HG03571 (cell line): ENCODE measurements at regions not wholly inside any gene's neighbourhood (a gene's known extent, or its start where the extent isn't known, plus 50 kb on each side); places are given as distances from the start of the nearest gene placed in this dataset.
"Not testable (repeated sequence)": the region's sequence is repeated elsewhere in the genome, so short reads cannot be mapped to it uniquely, and the experiment has no call there.

ENCODE experiments used
- ATAC-seq: cut with Tn5 transposase; IDR thresholded peaks from one replicate; pipeline ENCODE4 v1.9.1; 2021; ENCODE audit not compliant: unreplicated experiment

DNA sequence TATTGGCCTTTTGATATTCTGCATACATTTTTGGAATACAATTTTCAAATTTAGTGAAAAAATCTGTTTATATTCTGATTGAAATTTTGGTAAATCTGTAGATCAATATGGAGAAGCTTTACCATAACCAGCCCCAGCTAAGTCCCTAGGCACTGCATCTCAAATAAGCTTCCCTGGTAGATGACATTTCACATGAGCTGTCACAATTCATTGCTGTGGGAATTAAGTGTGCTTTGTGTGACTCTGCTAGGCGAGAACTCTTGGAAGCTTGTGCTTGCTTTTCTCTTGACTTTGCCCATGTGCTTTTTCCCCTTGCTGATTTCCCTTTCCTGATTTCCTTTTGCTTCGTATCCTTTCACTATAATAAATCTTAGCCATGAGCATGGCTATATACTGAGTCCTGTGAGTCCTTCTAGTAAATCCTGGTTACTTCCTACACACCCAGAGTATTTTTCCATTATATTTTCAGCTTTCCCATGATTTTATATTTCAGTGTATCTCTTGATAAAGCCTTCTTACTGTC, 166.5 kb upstream of the MMS22L start:
- ATAC-seq: no peak

DNA sequence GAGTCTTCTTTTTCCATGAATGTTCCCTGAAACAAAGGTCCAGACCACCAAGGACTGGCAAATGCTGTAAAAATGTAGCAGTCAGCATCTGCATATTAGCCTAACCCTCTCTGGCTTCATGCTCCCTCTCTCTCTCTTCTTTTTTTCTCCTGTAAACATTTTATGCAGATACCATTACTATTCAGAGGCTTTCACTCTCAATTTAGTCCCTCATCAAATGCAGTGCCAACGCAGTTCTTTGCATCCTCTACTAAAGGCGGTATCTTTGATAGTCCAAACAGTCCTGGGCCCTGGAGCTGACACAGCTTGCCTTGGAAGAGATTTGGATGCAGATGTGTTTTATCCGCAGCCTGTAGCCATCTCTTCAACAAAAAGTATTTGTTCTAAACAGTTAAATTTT, 167.1 kb upstream of the MMS22L start:
- ATAC-seq: no peak

DNA sequence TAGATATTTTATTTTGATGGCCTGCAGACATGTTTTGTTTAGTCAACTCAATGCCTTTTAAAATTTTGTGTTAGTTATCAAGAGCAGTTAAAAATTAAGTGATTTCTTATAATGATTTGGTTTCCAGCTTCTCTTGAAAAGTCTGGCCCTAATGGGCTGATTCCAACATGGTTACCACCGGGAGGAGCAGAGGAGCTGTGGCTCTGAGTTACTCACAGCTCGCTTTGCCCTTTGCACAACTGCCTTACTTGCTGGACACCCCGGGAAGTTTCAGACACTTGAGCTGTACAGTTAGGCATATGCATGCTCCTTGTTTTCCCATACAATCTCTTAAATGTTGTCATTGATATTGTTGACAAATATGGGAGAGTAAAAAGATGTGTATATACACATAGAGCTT, 173.1 kb upstream of the MMS22L start:
- ATAC-seq: no peak

DNA sequence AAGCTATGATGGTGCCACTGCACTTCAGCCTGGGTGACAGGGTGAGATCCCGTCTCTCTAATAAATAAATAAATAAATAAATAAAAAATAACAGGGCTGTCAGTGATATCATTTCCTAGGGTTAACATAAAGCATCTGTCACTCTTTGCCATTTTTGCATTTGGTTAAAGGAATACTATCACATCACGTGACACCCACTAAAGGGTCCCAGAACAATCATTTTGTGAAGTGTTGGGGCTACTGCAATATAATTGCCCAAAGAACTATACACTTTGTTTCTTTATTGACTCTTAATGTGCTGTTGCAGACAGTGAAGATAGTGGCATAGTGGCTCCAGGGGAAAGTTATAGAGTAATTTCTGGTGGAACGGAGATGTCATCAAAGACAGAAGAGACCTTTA, 176.5 kb upstream of the MMS22L start:
- ATAC-seq: no peak

DNA sequence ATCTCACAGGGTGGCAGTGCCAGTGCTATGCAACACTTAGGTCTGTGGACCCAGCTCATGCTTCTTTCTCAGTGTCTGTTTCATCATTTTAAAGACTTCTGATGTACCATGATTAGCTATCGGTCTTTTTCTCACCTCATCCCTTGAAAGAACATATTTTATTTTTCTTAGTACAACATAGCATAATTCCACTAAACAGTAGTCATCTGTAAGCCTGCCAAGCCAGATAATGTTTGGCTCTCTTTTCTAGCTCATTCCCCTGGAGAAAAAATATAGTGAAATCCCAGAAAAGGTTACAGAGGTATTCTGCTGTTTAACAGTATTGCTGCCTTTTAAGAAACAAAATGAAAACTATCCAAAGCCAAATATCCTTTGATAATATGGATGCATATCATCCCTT, 177.0 kb upstream of the MMS22L start:
- no peak for ATAC-seq

DNA sequence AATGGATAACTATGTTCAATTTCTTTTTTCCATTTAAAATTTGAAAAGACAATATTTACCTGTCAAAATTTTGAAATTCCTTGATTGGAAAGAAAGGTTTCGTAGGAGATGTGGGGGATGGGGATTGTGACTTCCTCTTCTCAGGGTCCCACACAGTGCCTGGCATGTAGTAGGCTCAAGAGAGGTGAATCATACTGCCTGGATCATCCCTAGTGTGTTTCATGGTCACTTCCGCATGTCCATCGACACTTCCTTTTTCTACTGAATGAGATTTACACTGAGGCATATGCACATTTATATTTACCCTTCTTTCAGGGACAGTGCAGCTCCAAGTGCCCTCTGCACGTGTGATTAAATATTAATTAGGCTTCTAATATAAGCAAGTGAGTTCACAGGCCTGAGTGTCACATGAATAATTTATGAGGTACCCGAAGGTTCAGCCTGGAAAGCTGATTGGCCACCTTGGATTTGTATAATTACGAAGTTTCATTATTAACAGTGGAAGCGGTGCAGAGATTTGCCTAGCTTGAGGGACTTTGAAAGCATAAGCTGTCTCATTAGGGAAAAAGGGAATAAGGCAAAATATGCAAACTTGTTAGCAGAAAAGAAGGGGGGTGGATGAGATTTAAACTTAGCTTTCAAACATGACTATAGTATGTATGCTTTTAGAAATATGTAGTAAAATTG, 177.5 kb upstream of the MMS22L start:
- ATAC-seq: no peak

DNA sequence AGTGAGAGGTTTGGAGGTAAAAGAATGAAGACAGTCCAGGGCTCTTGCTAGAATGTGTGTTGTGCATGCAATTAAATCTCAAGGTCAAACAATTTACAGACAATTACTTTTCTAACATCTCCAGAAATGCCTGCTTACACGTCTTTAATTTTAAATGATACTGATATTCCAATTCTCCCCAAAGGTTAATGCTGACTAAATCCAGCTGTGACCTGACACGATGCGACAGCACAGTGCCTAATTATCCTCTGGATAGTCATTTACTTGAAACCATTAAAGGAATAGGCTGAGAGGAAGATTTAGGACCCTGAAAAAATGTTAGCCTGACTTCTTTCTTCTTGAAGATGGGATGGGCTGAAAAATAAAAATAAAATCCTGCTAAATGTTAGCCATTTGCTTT, 178.2 kb upstream of the MMS22L start:
- no peak for ATAC-seq

DNA sequence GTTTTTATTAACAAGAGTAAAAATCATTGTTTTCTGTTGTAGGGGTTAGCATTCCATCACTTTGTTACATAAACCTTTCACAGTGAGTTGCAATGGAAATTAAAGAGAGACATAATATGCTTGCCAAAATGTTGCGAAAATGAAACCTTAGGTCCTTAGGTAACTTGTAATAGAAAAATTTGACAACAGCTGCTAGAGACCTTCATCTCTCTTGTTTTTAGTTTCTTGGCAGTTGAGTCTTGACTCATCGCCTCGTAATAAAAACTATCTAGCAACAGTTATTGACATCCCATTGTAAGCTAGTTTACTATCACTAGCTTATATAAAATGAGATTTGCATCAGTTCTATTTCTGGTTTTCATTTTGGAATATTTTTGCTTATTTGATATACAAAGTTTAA, 179.0 kb upstream of the MMS22L start:
- ATAC-seq: no peak

DNA sequence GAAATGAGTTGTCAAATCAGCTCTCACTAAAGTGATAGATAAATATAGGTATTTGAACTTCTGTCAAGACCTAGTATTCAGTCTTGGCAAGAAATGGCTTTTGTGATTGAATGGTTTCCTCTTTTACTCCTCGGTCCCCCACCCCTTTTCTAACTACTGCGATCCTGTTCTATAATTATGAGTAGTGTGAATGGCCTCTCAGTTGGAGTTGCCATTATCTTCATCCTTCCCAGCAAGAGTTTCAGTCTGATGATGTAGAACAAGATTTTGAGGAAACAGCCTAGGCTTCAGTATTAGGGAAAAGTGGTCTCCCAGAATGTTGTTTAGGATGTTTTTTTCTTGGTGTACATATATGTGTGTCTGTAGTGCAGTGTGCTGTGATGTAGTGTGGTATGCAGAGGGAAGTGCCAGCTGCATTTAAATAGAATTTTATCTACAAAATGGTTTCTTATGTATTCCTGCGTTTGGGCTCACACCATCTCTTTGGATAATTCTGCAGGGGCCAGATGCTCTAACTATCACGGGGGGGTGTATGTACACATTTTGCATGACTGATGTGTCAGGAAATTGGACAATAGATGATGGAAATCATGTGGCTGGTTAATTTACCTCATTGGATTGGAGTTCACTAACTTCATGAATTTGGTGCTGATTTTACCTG, 180.1 kb upstream of the MMS22L start:
- no peak for ATAC-seq

DNA sequence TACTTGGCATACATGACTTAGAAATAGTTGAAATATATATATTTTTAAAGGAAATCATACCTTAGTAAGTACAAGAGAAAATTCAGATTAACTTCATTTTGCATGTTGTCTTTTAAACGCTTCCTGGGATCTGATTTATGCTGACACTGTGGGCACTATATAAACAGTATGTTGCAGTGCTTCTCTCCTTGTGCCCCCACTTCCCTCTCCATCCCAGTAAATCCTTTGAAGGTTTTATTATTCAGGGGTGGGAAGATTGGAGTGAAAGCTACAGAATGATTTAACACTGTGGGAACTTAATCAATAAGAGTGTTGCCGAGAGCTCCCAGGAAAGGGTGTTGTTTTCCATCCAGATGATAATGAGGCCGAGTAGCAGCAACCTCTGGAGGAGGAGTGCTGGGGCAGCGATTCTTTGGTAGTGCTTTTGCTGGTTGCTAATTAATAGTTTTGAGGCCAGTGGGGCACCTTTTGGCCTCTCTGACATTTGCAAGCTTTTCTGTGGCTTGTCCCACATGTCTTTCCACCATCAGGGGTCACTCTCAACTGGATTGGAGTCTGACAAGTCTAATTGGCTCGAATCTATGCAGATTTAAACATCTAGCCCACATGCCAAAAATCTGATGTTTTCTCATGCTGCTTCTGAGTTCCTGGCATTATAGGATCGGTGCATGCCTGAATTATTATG, 183.0 kb upstream of the MMS22L start:
- no peak for ATAC-seq

DNA sequence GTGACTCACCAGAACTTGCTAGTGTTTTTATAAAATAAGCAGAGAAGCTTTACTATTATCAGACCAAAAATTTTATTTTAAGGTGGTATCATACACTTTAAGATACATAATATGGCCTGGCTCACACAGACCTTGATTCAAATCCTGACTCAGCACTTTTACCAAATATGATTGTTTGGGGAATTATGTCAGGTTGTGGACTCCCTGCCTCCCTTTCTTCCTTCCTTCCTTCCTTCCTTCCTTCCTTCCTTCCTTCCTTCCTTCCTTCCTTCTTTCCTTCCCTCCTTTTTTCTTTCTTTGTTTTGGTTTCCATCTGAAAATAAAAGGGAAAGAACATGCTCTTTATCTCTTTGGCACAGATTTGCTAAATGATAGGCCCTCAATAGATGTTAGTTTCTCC, 186.0 kb upstream of the MMS22L start:
- no peak for ATAC-seq

DNA sequence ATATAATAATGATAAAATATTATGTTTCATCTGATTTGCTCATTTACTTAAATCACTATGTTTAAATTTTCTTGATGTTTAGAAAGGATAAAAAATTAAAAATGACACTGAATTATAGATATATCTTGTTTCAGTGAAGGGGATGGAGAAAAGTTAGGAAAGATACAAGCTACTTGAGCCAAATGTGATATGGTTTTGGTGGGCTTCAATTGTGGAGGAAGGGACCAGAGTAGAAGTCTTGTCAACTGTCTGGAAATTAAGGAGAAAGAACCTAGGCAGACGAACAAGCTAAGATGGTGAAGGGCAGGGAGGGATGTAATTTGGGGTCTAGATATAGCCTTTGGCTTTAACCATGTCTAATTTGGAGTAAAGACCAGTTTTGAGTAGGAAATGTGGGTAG, 186.4 kb upstream of the MMS22L start:
- no peak for ATAC-seq

DNA sequence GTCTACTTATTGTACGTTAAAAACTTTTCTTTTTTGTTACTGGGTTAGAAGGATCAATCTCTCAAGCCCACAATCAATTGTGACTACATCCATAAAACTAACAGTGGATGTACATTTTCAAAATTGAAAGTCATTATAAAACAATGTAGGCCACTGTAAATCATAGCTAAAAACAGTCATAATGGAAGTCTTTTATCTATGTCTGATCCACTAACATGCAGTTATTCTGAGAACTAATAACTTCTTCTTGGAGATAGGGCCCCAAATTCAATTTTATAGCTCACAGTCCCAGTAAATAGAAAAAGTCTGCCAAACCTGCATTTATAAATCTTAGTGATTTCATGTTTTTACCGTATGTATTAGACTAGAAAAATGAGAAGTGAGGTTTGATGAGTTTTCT, 187.3 kb upstream of the MMS22L start:
- ATAC-seq: no peak

DNA sequence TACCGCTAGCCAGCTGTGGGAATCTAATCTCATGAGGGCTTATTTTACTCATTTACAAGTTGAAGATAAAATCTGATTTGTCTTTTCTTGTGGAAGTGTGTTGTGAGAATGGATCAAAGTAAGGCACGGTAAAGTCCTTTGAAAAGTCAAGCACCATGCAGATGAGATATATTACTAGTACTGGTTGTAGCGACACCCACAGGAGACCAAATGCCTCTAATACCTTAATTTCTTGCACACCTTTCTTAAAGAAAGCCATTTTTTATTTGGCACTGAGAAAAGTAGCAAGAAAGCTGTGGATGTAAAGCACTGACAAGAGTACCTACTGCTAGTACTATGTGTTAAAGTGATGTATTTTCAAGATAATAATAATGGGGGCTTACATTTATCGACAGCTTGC, 191.0 kb upstream of the MMS22L start:
- ATAC-seq: no peak

DNA sequence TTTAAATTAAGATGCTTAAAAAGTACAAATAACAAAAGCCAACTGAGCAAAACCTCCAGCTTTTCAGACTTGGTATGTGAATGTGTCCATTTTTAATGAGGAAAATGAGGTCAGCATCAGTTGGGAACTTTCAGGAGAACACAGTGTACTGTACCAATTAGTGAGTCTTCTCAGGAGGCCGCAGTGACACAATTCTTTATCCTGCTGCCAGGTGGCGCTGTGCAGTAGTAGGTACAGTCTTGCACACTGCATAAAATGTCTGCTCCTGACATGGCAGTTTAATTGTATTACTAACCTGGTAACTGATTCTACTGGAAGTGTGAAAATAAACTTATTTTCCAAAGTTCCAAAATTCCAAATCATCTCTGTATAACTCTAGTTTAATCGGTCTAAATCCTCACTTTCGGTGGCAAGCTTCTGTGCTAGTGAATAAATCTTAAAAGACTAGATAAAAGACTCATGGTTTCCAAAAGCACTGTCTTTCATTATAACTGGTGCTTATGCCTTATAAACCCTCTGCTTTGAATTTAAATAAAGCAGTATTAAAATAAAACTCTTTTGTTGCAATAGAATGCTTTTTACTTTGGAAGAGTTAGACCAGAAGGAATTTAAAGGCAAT, 214.8 kb upstream of the MMS22L start:
- peak; percentile 96 for ATAC-seq

DNA sequence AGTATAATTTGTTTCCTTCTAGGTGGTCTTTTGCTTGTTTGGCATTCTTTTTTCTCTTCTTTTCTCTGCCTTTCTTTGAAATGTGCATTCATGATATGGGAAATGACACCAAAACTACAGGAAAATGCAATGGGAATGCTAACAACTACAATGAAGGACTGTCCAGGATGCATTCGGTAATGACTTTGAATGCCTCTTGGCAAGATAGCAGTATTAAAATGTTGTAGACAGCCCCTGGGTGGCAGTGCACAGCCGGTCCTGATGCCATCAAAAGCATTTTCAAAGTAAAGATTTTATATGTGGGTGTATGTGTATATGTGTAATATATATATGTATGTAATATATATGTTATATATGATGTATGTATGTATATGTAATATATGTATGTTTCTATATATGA, 218.8 kb upstream of the MMS22L start:
- ATAC-seq: no peak

DNA sequence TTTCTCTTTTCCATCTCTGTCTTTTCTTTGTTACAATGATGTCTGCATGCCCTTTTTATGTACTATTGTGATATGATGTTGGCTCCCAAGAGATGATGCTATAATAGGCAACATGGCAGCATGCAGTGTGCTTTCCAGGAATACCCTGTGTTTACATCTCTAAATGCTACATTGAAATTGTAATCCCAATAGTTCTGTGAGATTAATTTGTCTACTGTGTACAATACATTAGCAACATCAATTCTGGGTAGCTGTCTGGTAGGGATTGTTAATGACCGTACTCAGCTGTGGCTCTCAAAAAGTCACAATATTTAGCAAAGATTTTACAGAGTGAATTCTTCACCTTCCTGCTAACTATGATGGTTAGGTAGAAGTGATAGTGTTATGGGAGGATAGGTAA, 225.6 kb upstream of the MMS22L start:
- no peak for ATAC-seq

DNA sequence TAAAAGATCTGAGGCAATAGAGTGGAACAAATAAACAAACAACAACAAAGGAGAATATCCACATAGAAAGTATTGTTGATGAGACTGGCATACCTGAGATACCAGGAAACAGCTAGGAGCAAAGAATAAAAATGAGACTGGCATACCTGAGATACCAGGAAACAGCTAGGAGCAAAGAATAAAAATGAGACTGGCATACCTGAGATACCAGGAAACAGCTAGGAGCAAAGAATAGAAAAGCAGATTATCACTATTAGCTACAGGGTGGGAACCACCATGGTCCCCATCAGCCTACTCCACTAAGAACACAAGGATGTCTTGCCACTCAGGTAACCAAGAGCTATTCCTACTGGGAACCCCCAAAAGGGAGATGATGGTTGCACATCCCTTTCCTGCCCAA, 230.2 kb upstream of the MMS22L start:
- ATAC-seq: not testable (repeated sequence)

DNA sequence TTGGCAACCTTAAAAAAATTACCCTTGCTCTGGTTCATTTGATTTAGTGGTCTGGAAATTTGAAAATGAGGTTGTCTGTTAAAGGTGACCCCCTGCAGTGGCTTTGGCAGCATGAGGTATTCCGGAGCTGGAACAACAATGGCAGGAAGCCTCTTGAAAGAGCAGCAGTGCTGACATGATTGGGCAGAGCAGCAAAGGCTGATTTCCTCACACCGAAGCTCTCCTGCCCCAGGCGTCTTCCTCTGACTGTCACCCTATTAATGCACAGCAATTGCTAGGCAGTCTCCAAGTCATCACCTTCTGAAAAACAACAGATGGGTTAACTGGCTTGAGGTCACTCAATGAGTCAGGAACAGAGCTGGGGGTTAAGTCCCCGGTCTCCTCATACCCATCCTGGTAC, 241.8 kb upstream of the MMS22L start:
- no peak for ATAC-seq

DNA sequence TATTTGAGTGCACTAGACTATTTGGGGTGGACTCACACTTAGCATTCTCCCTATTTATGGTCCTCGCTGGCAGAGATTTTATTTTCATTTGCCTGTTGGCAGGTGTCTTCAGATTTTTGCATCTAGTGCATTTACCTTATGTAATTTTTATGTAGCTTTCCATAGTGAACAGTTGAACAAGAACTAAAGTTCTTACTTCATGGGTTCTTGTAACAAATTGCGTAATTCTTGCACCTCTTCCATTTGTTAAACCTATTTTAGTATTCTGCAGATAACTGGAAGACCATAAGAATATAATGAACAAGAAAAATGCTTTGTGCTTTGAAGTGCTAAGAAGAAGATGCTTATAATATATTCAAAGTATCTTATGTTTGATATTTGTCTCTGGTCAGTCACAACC, 252.8 kb upstream of the MMS22L start:
- no peak for ATAC-seq

DNA sequence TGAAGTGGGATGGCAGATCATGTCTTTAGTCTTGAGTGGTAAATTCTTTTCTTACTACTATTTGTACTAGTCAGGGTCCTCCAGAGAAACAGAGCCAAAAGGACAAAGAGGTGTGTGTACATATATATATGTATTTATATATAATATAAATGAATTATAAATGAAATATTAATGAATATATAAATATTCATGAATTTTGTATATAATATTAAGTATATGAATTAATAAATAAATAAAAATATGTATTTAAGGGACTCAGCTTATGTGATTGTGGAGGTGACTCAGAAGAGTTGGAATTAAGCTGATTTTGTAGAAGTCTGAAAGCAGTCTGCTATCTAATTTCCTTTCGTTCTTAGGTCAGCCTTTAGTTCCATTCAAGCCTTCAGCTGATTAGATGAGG, 265.3 kb upstream of the MMS22L start:
- ATAC-seq: no peak

DNA sequence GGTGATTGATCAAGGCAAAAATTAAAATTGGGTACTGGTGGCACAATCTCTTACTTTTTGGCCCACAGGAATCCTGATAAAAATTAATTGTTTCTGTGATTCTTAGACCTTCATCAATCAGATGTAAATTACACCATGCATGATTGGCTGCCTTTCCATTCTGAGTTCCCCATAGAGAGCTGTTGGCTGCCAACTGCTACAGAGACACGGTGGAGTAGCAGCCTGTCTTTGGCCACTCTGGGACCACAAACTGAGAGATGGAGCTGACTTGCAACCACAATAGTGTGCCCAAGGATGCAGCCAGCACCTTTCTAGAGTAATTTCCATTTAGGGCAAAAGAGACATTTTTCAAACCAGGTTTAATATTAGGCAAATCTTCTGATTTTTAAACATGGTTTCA, 274.3 kb upstream of the MMS22L start:
- no peak for ATAC-seq
